OCI-LY3 (cell line): ENCODE measurements at regions not wholly inside any gene's neighbourhood (a gene's known extent, or its start where the extent isn't known, plus 50 kb on each side); places are given as distances from the start of the nearest gene placed in this dataset.

Experiments used
- EZH2phosphoT487 ChIP-seq: fragments of 200-600 bp; shearing (Covaris generic); IDR thresholded peaks from 2 replicates; pipeline ENCODE4 v1.6.1; 2018; ENCODE audit warnings: antibody characterized with exemption, mixed run types, low read depth
- TF ChIP-seq, protein P1 (sequence below): fragments of 200-600, 300-600 bp; sonication (generic); IDR thresholded peaks from 2 replicates; pipeline ENCODE4 v1.5.1; 2014; ENCODE audit warnings: antibody characterized with exemption, low read length, low read depth

DNA sequence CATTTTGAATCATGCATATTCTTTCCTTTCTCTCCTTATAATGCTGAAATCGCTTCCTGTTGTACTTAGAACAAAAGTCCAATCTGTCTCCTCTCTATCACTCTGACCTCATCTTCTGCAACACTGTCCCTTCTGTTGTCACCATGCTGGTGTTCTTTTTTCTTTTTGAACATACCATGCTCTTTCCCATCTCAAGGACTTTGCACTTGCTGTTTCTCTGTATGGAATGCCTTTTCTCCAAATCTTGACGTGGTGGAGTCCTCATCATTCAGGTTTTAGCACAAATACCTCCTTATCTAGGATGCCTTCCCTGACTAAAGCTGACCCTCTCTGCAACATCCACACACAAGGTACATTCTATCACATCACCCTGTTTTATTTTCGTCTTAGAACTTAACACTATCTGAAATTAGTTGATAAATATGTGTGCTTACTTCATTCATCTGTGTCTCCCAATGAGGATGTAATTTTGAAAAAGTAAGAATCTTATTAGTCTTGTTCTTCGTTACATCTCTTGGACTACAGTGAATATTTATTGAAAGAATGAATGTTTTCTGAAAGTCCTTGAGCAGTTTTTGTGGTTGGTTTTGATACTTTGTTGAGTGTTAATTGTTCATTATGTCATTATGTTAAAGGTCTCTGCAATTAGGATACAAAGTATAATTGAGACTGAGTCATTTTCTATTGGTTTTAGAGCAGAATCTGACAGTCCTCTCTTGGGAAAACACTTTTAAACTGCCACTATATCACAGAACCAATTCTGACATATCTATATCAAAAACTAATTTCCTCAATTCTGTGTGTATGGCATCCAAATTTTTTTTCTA lies 145.3 kb upstream of the RASA1 start:
- TF ChIP-seq EZH2phosphoT487: no peak
- TF ChIP-seq, protein P1, sequence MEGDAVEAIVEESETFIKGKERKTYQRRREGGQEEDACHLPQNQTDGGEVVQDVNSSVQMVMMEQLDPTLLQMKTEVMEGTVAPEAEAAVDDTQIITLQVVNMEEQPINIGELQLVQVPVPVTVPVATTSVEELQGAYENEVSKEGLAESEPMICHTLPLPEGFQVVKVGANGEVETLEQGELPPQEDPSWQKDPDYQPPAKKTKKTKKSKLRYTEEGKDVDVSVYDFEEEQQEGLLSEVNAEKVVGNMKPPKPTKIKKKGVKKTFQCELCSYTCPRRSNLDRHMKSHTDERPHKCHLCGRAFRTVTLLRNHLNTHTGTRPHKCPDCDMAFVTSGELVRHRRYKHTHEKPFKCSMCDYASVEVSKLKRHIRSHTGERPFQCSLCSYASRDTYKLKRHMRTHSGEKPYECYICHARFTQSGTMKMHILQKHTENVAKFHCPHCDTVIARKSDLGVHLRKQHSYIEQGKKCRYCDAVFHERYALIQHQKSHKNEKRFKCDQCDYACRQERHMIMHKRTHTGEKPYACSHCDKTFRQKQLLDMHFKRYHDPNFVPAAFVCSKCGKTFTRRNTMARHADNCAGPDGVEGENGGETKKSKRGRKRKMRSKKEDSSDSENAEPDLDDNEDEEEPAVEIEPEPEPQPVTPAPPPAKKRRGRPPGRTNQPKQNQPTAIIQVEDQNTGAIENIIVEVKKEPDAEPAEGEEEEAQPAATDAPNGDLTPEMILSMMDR: no peak
